Neural cell (in vitro differentiated cells): ENCODE measurements at regions not wholly inside any gene's neighbourhood (a gene's known extent, or its start where the extent isn't known, plus 50 kb on each side); places are given as distances from the start of the nearest gene placed in this dataset.

Experiments used
- H2AFZ ChIP-seq: fragments of 200-600, 300-800 bp; sonication (generic), shearing (Covaris generic); 2 replicates; pipeline ENCODE4 v1.6.0; 2014; ENCODE audit warnings: low read depth, mild to moderate bottlenecking, antibody characterized with exemption, low read length, moderate library complexity
- H3F3A ChIP-seq: fragments of 200-600 bp; shearing (Covaris generic); 2 replicates; pipeline ENCODE4 v1.6.1; 2016; ENCODE audit warnings: mild to moderate bottlenecking, moderate library complexity, mixed read lengths, antibody characterized with exemption, low read length; ENCODE audit not compliant: insufficient read depth, poor library complexity, severe bottlenecking
- H3K27ac ChIP-seq: fragments of 200-600, 300-800 bp; sonication (generic), shearing (Covaris generic); 2 replicates; pipeline ENCODE4 v1.5.1; 2014; ENCODE audit warnings: mild to moderate bottlenecking, low read length, moderate library complexity
- H3K27me3 ChIP-seq: fragments of 300-800, 200-600 bp; sonication (generic), shearing (Covaris generic); 2 replicates; pipeline ENCODE4 v1.6.0; 2014; ENCODE audit warnings: mild to moderate bottlenecking, low read depth, low read length, moderate library complexity; ENCODE audit not compliant: insufficient read depth
- H3K36me3 ChIP-seq: fragments of 300-800, 200-600 bp; sonication (generic), shearing (Covaris generic); 2 replicates; pipeline ENCODE4 v1.5.1; 2014; ENCODE audit warnings: mild to moderate bottlenecking, antibody characterized with exemption, low read length, moderate library complexity; ENCODE audit not compliant: insufficient read depth
- H3K4me2 ChIP-seq: fragments of 300-800, 200-600 bp; sonication (generic), shearing (Covaris generic); 2 replicates; pipeline ENCODE4 v1.6.0; 2014; ENCODE audit warnings: mild to moderate bottlenecking, low read length
- H3K4me3 ChIP-seq: fragments of 300-800, 200-600 bp; sonication (generic), shearing (Covaris generic); 2 replicates; pipeline ENCODE4 v1.5.1; 2014; ENCODE audit warnings: mild to moderate bottlenecking, low read length, moderate library complexity
- H3K79me2 ChIP-seq: fragments of 200-600 bp; shearing (Covaris generic); replicated peaks from 2 replicates; pipeline ENCODE4 v1.6.0; 2014; ENCODE audit warnings: mild to moderate bottlenecking, low read length, moderate library complexity; ENCODE audit not compliant: insufficient read depth
- H3K9ac ChIP-seq: fragments of 300-800, 200-600 bp; sonication (generic), shearing (Covaris generic); 2 replicates; pipeline ENCODE4 v1.6.1; 2016; ENCODE audit warnings: mild to moderate bottlenecking, low read length, mixed read lengths
- H3K9me2 ChIP-seq: fragments of 200-600 bp; shearing (Covaris generic); 2 replicates; pipeline ENCODE4 v1.6.1; 2016; ENCODE audit warnings: mild to moderate bottlenecking, low read length, mixed read lengths; ENCODE audit not compliant: insufficient read depth
- H3K9me3 ChIP-seq: fragments of 200-600, 300-800 bp; sonication (generic), shearing (Covaris generic); 2 replicates; pipeline ENCODE4 v1.6.1; 2016; ENCODE audit warnings: mild to moderate bottlenecking, mixed run types, low read length, moderate library complexity, mixed read lengths
- H4K20me1 ChIP-seq: fragments of 200-600 bp; shearing (Covaris generic); 2 replicates; pipeline ENCODE4 v1.6.1; 2016; ENCODE audit warnings: mild to moderate bottlenecking, mixed run types; ENCODE audit not compliant: insufficient read depth
- EP300 ChIP-seq: fragments of 450-650 bp; conservative IDR thresholded peaks from 2 replicates; pipeline ENCODE4 v1.6.1; 2014; ENCODE audit warnings: antibody characterized with exemption, mild to moderate bottlenecking, moderate library complexity; ENCODE audit not compliant: poor library complexity, severe bottlenecking
- EZH2 ChIP-seq: fragments of 200-600, 300-800 bp; shearing (Covaris generic), sonication (generic); IDR thresholded peaks from 2 replicates; pipeline ENCODE4 v1.6.1; 2014; ENCODE audit warnings: antibody characterized with exemption, low read length, borderline replicate concordance, mild to moderate bottlenecking; ENCODE audit not compliant: insufficient read depth, poor library complexity, severe bottlenecking
- MXI1 ChIP-seq: fragments of 450-650 bp; conservative IDR thresholded peaks from 2 replicates; pipeline ENCODE4 v1.6.1; 2014; ENCODE audit warnings: antibody characterized with exemption, mild to moderate bottlenecking; ENCODE audit not compliant: poor library complexity, severe bottlenecking
- POLR2AphosphoS5 ChIP-seq: IDR thresholded peaks from 2 replicates; pipeline ENCODE4 v1.6.1; 2012
- RAD21 ChIP-seq: fragments of 450-650 bp; conservative IDR thresholded peaks from 2 replicates; pipeline ENCODE4 v1.6.1; 2014; ENCODE audit warnings: antibody characterized with exemption, mild to moderate bottlenecking, moderate library complexity
- SMC3 ChIP-seq: fragments of 450-650 bp; conservative IDR thresholded peaks from 2 replicates; pipeline ENCODE4 v1.6.1; 2014; ENCODE audit warnings: antibody characterized with exemption, mild to moderate bottlenecking, moderate library complexity; ENCODE audit not compliant: poor library complexity
- TAF1 ChIP-seq: IDR thresholded peaks from 2 replicates; pipeline ENCODE4 v1.6.1; 2012; ENCODE audit warnings: low read depth
- TF ChIP-seq, protein P1 (sequence below): IDR thresholded peaks from 2 replicates; pipeline ENCODE4 v1.6.1; 2012; ENCODE audit warnings: borderline replicate concordance
- TF ChIP-seq, protein P2 (sequence below): fragments of 450-650 bp; IDR thresholded peaks from 2 replicates; pipeline ENCODE4 v1.5.1; 2014; ENCODE audit warnings: antibody characterized with exemption, mild to moderate bottlenecking, moderate library complexity; ENCODE audit not compliant: poor library complexity, severe bottlenecking

DNA sequence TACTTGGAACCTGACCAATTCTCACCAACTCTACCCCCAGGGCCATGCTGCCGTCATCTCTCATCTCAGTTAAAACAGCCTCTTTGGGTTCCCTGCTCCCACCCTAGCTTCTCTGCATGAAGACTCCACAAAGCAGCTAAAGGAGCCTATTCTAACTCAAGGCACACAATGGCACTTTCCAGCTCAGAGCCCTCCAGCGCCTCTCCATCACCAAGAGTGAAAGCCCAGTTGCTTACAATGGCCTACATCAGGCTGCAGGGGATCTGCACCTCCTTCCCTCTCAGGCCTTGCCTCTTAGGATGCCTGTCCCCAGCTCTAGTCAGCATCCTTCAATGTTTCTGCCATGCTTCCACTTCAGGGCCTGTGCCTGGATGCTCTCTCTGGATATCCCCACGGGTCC lies 83.7 kb upstream of the GNAZ start:
- Histone ChIP-seq H2AFZ (no peak overlapping the region), H3K27me3 (no peaks in the 10 kb centered on the region), H3K4me2 (no peak overlapping the region), H3K9me3 (peaks cover 6% of the 10 kb centered on the region), H3K79me2 (no peaks in the 10 kb centered on the region), H4K20me1 (no peaks in the 10 kb centered on the region), H3K4me3 (no peak overlapping the region), H3K27ac (no peak overlapping the region), H3K36me3 (no peaks in the 10 kb centered on the region), H3F3A (no peaks in the 10 kb centered on the region), H3K9me2 (no peaks in the 10 kb centered on the region), H3K9ac (no peak overlapping the region)
- TF ChIP-seq POLR2AphosphoS5 (no peak), EZH2 (no peak), MXI1 (no peak), TAF1 (no peak)
- TF ChIP-seq, protein P1, sequence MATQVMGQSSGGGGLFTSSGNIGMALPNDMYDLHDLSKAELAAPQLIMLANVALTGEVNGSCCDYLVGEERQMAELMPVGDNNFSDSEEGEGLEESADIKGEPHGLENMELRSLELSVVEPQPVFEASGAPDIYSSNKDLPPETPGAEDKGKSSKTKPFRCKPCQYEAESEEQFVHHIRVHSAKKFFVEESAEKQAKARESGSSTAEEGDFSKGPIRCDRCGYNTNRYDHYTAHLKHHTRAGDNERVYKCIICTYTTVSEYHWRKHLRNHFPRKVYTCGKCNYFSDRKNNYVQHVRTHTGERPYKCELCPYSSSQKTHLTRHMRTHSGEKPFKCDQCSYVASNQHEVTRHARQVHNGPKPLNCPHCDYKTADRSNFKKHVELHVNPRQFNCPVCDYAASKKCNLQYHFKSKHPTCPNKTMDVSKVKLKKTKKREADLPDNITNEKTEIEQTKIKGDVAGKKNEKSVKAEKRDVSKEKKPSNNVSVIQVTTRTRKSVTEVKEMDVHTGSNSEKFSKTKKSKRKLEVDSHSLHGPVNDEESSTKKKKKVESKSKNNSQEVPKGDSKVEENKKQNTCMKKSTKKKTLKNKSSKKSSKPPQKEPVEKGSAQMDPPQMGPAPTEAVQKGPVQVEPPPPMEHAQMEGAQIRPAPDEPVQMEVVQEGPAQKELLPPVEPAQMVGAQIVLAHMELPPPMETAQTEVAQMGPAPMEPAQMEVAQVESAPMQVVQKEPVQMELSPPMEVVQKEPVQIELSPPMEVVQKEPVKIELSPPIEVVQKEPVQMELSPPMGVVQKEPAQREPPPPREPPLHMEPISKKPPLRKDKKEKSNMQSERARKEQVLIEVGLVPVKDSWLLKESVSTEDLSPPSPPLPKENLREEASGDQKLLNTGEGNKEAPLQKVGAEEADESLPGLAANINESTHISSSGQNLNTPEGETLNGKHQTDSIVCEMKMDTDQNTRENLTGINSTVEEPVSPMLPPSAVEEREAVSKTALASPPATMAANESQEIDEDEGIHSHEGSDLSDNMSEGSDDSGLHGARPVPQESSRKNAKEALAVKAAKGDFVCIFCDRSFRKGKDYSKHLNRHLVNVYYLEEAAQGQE: no peak

DNA sequence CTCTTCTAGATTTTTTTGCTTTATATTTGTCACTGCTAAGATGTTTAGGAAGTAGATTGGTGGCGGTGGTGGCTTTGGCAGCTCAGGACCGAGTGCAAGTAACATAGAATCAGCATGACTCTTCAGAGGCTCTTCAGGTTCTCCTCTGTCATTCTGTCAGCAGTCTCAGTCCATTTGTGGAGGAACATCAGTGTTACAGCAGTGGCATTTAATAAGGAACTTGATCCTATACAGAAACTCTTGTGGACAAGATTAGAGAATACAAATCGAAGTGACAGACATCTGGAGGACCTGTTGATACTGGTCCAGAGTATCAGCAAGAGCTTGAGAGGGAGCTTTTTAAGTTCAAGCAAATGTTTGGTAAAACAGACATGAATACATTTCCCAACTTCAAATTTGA lies 82.2 kb upstream of the GNAZ start:
- no peaks in the 10 kb centered on the region for H3K79me2 ChIP-seq
- H3K4me2 ChIP-seq: no peak overlapping the region
- H3K9me3 ChIP-seq: no peaks in the 10 kb centered on the region
- no peaks in the 10 kb centered on the region for H3F3A ChIP-seq
- no peaks in the 10 kb centered on the region for H3K27me3 ChIP-seq
- no peak overlapping the region for H2AFZ ChIP-seq
- no peak overlapping the region for H3K4me3 ChIP-seq
- no peak overlapping the region for H3K27ac ChIP-seq
- TF ChIP-seq MXI1: no peak
- no peak for TF ChIP-seq SMC3
- no peak for TF ChIP-seq POLR2AphosphoS5
- TF ChIP-seq RAD21: no peak
- TF ChIP-seq EZH2: no peak
- TF ChIP-seq, protein P1: no peak
- TF ChIP-seq TAF1: no peak
- TF ChIP-seq, protein P2, sequence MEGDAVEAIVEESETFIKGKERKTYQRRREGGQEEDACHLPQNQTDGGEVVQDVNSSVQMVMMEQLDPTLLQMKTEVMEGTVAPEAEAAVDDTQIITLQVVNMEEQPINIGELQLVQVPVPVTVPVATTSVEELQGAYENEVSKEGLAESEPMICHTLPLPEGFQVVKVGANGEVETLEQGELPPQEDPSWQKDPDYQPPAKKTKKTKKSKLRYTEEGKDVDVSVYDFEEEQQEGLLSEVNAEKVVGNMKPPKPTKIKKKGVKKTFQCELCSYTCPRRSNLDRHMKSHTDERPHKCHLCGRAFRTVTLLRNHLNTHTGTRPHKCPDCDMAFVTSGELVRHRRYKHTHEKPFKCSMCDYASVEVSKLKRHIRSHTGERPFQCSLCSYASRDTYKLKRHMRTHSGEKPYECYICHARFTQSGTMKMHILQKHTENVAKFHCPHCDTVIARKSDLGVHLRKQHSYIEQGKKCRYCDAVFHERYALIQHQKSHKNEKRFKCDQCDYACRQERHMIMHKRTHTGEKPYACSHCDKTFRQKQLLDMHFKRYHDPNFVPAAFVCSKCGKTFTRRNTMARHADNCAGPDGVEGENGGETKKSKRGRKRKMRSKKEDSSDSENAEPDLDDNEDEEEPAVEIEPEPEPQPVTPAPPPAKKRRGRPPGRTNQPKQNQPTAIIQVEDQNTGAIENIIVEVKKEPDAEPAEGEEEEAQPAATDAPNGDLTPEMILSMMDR: no peak
- TF ChIP-seq EP300: no peak
- no peaks in the 10 kb centered on the region for H3K36me3 ChIP-seq
- H4K20me1 ChIP-seq: no peaks in the 10 kb centered on the region
- H3K9me2 ChIP-seq: no peaks in the 10 kb centered on the region
- no peak overlapping the region for H3K9ac ChIP-seq
